ENCODE measurements at regions not wholly inside any gene's neighbourhood (a gene's known extent, or its start where the extent isn't known, plus 50 kb on each side); places are given as distances from the start of the nearest gene placed in this dataset.
"Not testable (repeated sequence)": the region's sequence is repeated elsewhere in the genome, so short reads cannot be mapped to it uniquely, and the experiment has no call there.

DNA sequence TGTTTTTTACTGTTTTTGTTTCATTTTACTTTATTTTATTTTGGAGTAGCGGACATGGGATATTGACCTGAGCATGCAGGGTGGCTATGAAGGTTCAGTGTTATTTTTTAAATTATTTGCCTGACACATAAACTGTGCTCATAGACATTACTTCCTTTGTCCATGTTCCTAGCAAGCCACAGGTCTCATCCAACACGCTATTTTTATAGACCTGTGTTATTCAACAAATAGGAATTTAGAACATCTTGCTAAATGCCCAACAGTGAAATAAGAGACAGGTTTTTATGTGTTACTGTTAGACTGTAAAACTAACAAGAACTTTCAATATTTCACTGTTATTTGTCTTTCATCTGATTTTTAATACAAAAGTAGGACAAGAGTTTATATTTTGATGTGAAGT, 756.4 kb downstream of the KCNT2 start:
- DNase-seq (ENCODE audit: insufficient read length, low spot score) = no peak

DNA sequence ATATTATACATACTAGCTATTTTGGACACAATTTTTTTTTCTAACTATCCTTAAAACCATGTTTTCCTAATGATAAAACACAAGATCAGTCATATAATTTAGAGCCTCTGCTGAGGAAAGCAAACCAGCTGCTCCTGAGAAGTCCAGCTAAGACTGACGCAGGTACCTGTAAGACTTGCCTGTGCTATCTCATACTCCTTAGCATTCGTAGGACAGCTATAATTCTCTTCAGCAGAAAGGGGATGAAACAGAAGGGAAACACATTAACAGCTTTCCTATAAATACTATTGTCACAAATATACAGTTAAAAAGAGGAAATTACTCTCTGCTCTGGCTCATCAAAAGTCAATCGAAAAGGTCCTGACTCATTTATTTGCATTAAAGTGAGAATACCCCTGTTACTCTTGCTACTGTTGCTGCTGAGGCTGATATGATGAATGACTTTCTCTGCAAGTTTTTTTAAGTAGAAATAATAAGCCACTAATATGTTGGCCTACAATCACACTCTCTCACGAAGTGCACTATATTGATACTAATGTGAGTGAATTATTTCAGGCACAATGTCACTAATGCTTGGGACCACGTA, 757.1 kb downstream of the KCNT2 start:
- DNase-seq (ENCODE audit: insufficient read length, low spot score) (no peak), FAIRE-seq (no peak)

More for the DNA sequence above, 756.4 kb downstream of the KCNT2 start:
- FAIRE-seq = no peak

DNA sequence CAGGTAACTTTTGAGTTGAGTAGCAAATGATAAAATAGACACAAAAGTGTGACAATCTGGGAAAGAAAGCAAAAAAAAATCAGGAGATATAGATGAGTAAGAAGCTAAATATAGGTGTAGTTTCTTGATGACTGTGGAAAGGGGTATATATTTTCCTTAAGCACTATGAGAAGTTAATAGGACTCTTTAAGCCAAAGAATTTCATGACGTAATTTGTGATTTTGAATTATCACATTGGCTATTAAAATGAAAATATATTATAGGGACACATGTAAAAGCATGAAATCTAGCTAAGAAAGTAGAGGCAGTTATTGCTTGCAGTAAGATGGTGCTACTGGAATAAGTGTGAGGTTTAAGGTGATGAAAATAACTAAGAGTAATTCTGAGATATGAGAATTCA, 759.1 kb downstream of the KCNT2 start:
- DNase-seq (ENCODE audit: insufficient read length, low spot score) = no peak
- no peak for FAIRE-seq

DNA sequence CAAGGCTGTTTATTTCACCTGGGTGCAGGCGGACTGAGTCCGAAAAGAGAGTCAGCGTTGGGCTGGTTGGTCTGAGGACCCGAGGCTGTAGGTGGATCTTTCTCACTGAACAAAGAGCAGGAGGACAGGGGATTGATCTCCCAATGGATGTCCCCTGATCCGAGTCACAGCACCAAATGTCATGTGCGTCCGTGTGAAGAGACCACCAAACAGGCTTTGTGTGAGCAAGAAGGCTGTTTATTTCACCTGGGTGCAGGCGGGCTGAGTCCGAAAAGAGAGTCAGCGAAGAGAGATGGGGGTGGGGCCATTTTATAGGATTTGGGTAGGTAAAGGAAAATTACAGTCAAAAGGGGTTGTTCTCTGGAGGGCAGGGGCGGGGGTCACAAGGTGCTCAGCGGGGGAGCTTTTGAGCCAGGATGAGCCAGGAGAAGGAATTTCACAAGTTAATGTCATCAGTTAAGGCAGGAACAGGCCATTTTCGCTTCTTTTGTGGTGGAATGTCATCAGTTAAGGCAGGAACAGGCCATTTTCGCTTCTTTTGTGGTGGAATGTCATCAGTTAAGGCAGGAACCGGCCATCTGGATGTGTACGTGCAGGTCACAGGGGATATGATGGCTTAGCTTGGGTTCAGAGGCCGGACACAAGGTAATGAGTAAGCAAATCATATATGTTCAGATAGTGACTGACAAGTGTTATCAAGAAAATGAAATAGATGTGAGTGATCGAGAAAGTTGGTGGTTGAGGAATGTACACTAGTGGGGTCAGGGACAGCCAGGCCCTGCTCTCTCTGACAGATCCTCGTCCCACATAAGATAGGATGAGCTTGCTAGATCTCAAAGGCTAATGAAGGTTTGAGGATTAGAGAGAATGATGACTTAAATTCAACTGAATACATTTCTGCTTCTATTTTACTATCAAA, 760.0 kb downstream of the KCNT2 start:
- DNase-seq (ENCODE audit: insufficient read length, low spot score); FAIRE-seq: not testable (repeated sequence)

DNA sequence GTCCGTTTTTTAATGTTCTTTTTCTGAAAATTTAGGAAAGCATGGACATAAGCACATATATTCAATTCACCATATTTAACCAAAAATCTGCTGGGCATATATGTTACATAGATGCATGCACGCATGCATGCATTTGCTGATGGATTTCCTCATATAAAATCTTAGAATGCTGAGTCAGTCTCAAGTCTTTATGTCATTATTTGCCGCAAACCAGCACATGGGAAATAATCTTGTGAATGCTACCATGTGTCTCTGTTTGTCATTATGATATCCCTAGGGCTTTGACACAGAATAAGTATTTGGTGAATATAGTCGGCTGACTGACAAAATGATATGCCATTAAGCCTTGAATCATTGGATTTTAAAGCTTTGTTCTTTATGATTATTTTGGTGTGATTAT, 776.5 kb downstream of the KCNT2 start:
- FAIRE-seq (no peak), DNase-seq (ENCODE audit: insufficient read length, low spot score) (no peak)

DNA sequence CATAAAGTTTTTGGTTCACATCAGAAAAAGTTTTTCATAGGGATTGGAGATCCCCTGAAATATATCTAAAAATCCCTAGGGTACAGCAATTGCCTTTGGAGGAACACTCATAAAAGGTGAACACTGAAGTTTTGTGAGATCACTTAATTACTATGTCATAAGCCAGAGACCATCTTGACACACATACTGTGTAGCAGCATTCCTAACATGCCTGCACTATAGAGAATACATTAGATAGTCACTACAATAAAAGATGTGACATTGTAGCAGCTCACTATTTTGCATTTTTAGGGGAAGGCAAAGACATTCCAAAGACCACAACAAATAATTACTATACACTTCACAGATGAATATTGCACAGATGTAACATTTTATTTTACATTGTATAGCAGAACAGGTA, 779.9 kb downstream of the KCNT2 start:
- FAIRE-seq (no peak), DNase-seq (ENCODE audit: insufficient read length, low spot score) (no peak)

DNA sequence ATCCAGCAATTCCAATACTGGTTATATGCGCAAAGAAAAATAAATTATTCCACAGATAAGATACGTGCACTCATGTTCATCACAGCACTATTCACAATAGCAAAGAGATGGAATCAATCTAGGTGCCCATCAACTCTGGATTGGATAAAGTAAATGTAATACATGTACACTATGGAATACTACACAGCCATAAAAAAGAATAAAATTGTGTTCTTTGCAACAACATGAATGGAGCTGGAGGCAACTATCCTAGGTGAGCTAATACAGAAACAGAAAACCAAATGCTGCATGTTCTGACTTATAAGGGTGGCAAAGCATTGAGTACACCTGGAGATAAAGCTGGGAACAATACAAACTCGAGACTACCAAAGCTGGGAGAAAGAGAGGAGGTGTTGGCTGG, 787.3 kb downstream of the KCNT2 start:
- DNase-seq (ENCODE audit: insufficient read length, low spot score) (no peak), FAIRE-seq (no peak)

DNA sequence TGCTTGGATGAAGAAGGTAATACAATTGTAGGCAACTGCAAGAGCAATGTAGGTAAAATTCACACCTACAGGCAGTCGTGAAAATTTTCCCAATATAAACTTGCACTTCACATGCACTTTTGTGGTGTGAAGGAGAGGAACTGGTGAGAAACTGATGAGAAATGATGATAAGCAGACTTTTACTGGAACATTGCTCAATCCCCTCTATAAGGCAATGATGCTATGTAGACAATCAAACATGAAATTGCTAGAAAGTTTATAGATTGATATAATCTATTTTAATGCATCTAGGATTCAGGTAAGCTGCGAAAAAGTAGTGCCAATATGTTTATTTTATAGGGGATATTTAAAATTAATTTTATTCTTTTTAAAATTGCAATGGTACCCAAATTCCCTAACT, 802.2 kb downstream of the KCNT2 start:
- FAIRE-seq (no peak), DNase-seq (ENCODE audit: insufficient read length, low spot score) (no peak)

DNA sequence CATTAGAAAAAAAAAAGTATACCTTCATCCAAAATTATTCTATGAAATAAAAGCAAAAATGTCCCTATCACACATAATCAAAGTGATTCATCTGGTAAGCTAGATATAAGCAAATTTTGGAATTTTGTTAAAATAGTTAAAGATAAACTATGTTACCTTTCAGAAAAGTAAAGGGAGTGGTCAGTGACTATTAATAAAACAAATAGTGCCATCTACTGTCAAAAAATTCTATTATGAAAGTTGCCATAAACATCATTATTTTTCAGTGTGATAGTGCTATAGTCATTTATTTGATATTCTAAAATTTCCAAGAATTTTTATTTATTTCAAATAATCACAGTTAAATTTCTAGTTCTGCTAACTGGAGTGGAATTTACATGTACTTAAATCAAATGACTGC, 803.7 kb downstream of the KCNT2 start:
- no peak for DNase-seq (ENCODE audit: insufficient read length, low spot score)
- FAIRE-seq = peak; percentile 11

DNA sequence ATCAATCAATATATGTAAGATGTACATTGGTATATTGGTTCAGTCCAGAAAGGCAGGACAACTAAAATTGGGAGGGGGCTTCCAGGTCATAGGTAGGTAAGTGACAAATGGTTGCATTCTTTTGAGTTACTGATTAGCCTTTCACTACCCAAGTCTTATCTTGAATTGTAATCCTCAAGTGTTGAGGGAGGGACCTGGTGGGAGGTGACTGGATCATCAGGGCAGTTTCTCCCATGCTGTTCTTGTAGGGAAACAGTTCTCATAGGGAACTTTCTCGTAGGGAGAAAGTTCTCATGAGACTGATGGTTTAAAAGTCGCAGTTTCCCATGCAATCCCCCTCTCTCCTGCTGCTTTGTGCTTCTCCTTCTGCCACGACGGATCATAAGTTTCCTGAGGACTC, 809.2 kb downstream of the KCNT2 start:
- DNase-seq (ENCODE audit: insufficient read length, low spot score) (no peak), FAIRE-seq (no peak)

DNA sequence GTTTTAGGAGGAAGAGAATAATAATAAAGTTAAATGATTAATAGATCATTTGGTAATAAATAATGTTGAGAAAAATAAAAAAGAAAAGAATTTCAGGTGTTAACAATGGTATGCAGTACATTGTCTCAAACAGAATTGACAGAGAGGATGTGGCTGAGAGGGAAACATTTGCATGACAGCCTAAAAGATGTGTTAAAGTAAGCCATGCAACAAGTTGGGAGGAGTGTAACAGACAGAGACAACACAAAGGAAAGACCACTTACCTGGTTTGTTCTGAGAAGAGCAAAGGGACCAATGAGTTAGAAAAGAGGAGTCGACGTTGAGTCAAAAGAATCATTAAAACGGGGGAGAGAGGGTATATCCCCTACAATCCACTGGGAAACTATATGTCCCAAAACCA, 814.0 kb downstream of the KCNT2 start:
- no peak for DNase-seq (ENCODE audit: insufficient read length, low spot score)
- FAIRE-seq = no peak

DNA sequence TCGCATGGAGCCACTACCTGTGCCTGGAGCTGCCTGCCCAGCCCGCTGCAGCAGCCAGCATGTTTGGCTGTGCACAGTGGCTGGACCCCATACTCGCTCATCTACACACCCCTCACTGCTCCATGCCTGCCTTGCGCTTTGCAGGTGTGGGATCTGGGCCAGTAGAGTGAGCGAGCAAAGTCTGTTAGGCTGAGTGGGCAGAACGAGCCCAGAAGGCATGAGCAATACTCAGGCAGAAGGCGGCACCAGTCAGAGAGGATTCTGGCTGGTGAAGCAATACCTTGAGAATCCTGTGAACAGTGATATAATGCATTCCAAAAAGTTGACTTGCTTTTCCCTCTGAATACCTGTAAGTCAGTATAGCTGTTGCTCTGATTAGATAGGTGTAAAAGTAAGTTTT, 816.4 kb downstream of the KCNT2 start:
- DNase-seq (ENCODE audit: insufficient read length, low spot score) = no peak
- FAIRE-seq = no peak

DNA sequence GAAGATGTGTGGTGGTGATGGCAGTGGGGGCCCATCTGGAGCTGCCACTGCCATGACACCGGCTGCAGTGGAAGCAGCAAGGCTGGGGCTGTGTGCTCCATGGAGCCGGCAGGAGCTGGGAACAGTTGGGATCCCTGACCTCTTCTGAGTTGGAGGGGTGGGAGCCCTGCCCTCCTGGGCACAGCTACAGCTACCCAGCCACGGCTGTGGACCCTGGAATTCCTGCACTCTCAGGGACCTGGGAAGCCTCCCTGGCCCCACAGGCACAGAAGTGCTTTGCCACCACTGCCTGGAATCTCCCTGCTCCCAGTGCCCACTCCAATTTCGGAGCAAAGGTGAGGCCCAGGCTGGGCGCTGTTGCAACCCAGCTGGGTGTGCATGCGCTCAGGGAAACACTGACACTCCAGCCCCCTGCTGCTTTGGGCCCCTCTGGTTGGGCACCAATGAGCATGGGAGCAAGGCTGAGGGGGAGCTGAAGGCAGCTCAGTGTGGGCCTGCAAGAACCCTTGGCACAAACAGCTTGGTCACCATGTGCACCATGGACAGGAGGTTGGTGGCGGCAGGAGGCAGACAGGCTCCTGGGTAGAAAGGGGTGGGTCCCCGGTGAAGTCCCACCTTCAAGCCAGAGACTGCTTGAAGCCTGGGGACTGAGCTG, 817.6 kb downstream of the KCNT2 start:
- DNase-seq (ENCODE audit: insufficient read length, low spot score) (no peak), FAIRE-seq (no peak)

DNA sequence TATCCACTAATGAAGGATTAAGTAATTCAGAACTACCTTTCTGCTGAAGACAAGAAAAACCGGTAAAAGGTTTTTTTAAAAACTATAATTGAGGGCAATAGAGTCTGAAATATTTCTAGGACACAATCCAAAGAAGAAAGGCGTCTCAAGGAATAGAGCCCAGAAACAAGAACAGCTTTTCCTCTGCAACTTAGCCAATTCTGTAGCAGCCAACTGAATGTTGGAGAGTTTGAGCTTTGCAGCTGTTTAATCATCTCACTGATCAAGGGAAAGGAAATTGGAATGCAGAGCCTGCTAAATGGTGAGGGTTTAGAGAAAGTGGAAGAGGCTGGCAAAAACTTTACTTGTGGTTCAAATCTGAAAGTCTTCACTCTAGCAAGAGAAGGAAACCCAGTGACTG, 818.9 kb downstream of the KCNT2 start:
- FAIRE-seq (no peak), DNase-seq (ENCODE audit: insufficient read length, low spot score) (no peak)

DNA sequence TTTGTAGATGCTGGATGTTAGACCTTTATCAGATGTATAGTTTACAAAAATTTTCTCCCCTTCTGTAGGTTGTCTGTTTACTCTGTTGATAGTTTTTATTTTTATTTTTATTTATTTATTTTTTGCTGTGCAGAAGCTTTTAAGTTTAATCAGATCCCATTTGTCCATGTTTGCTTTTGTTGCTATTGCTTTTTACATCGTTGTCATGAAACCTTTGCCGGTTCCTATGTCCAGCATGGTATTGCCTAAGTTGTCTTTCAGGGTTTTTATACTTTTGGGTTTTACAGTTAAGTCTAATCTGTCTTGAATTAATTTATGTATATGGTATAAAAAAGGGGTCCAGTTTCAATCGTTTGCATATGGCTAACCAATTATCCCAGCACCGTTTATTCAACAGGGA, 819.5 kb downstream of the KCNT2 start:
- DNase-seq (ENCODE audit: insufficient read length, low spot score) (no peak), FAIRE-seq (no peak)

DNA sequence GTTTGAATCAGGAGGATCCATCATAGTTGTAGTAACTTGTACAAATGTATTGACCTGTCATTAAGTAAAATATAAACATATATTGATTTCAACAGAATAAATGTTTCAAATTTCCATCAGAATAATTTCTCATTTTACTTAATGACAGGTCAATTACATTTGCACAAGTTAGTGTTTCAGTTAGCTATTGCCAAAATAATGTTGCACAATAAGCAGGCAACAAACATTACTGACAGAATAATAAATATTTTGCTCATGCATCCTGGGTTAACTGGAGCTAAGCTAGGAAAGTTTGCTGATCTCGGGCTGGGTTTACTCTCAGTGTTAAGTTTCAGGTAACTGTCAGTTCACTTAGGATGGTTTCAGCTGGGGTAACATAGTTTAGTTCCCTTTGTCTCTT, 822.4 kb downstream of the KCNT2 start:
- no peak for DNase-seq (ENCODE audit: insufficient read length, low spot score)
- FAIRE-seq = no peak

DNA sequence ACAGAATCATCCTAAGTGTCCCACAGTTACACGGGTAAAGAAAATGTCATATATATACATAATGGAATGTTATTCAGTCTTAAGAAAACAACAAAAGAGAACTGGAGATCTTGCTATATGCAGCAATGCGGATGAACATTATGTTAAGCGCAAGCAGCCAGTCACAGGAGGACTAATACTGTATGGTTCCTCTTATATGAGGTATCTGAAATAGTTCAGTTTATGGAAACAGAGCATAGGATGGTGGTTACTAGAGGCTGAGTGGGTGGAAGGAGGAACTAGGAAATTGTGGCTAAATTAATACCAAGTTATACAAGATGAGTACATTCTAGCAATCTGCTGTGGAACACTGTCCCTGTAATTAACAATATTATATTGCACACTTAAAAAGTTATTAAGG, 834.3 kb downstream of the KCNT2 start:
- FAIRE-seq = no peak

DNA sequence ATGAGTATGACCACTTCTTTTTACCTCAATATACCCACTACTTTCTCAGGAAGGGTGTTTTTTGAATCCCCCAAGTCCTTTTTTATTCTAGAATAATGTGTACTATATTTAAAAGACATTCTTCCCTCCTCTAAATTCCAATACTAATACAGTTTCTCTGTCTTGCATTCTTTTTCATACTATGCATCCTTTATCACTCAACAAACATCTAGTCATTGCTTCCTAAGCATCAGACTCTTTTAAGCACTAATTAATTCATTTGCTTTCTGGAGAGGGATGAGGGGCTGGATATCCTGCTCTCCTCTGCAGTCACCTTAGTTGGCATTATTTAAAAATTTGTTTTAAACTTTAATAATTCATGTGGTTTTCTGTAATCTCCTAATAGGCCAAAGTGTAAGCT, 838.8 kb downstream of the KCNT2 start:
- FAIRE-seq (no peak), DNase-seq (ENCODE audit: insufficient read length, low spot score) (no peak)

More for the DNA sequence above, 834.3 kb downstream of the KCNT2 start:
- no peak for DNase-seq (ENCODE audit: insufficient read length, low spot score)

DNA sequence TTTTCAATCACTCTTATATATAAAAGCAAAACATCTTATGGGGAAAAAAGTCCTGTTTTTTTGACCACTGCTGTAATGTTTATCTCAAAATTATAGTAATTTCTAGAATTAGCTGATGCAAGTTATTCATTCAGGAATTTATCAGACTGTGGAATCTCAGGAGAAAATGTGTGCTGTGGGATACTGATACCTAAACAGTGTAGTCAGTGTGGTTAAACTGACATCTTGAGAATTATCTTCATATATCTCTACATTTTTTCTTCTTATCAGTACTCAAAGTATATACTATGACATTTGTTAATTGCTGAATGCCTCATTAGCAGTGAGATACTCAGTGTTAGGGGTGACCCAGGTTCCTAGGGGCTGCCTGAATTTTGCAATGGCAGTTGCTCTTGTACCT, 839.3 kb downstream of the KCNT2 start:
- DNase-seq (ENCODE audit: insufficient read length, low spot score) = no peak
- no peak for FAIRE-seq

DNA sequence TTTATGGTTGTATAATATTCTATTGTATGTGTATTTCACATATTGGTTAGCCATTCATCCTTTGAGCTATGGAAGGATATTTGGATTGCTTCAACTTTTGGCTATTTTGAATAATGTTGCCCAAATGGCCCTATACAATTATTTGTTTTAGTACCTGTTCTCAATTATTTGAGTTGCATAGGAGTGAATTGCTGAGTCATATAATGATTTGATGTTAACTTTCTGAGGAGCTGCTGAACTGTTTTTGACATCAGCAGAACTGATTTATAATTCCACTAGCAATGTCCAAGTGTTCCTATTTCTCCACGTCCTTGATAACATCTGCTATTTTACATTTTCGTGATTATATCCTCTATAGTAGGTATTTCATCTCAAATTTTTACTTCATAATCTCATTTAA, 839.9 kb downstream of the KCNT2 start:
- FAIRE-seq (no peak), DNase-seq (ENCODE audit: insufficient read length, low spot score) (no peak)

DNA sequence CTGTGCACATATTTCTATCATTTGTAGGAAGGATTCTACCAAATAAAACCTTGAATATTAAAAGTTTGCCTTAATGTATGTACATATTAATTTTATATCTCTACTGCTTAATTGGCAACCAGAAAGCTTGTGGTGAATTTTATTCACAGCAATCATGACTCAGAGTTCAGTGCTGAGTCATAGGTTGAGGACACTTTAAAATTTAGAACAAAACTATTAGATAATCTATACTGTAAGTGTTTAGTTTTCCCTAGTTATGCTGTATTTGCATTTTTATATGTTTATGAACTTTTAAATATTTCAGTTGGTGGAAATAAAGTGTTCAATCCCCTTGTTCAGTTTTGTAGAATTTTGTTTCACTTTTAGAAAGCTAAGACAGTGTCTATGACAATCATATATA, 841.5 kb downstream of the KCNT2 start:
- DNase-seq (ENCODE audit: insufficient read length, low spot score) = no peak
- FAIRE-seq = no peak

DNA sequence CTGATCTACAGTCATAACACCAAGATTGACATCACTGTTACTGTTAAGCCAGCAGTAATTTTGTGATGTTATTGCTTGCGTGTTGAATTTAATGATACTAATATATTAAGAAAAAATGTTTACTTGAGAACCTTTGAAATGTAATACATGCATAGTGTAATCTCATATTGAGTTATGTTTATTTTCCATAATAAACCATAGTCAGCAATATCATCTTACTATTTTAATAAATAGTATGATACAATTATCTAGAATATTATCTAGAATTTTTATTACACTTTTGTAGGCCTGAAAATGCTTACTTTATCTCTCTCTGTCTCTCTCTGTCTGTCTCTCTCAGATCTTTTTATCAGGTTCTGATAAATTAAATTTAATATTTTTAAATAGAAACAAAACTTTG, 843.1 kb downstream of the KCNT2 start:
- DNase-seq (ENCODE audit: insufficient read length, low spot score) (no peak), FAIRE-seq (no peak)

Measured in GM19239 (cell line).